Activated T-cell treated with anti-CD3 and anti-CD28 coated beads, Interleukin-2, amount 50 U/mL, for 24 hours (primary cell): ENCODE measurements at regions not wholly inside any gene's neighbourhood (a gene's known extent, or its start where the extent isn't known, plus 50 kb on each side); places are given as distances from the start of the nearest gene placed in this dataset.
A peak's percentile ranks its signal among the peaks of the same experiment; 100 is the strongest.

Experiments used
- DNase-seq: peaks from one replicate; pipeline ENCODE4 v3.0.0-alpha.2; 2020
- H3K27ac Mint-ChIP-seq: 2 replicates; pipeline ENCODE4 v1.8.0; 2020; ENCODE audit warnings: mild to moderate bottlenecking, mixed read lengths
- H3K27me3 Mint-ChIP-seq: 2 replicates; pipeline ENCODE4 v1.8.0; 2020; ENCODE audit warnings: mixed read lengths
- H3K36me3 Mint-ChIP-seq: 2 replicates; pipeline ENCODE4 v1.8.0; 2020; ENCODE audit warnings: low read depth, mixed read lengths
- H3K4me1 Mint-ChIP-seq: 2 replicates; pipeline ENCODE4 v1.8.0; 2020; ENCODE audit warnings: low read depth, mixed read lengths
- H3K4me3 Mint-ChIP-seq: 2 replicates; pipeline ENCODE4 v1.8.0; 2020; ENCODE audit warnings: mild to moderate bottlenecking, moderate library complexity, mixed read lengths
- H3K9me3 Mint-ChIP-seq: 2 replicates; pipeline ENCODE4 v1.8.0; 2020; ENCODE audit warnings: mixed read lengths

- H3K27ac Mint-ChIP-seq = no peak overlapping the region
- no peak for DNase-seq
- peaks cover 89% of the 10 kb centered on the region for H3K4me1 Mint-ChIP-seq
- no peak overlapping the region for H3K4me3 Mint-ChIP-seq
- H3K9me3 Mint-ChIP-seq = peaks cover 3% of the 10 kb centered on the region
- H3K36me3 Mint-ChIP-seq = no peaks in the 10 kb centered on the region
- no peaks in the 10 kb centered on the region for H3K27me3 Mint-ChIP-seq
Measured at GRCh38 chr11:35085531-35086165, 53.3 kb upstream of the CD44 start.

- H3K27ac Mint-ChIP-seq = peak overlapping the region; percentile 50
- H3K9me3 Mint-ChIP-seq = no peaks in the 10 kb centered on the region
- no peaks in the 10 kb centered on the region for H3K36me3 Mint-ChIP-seq
- peaks cover 81% of the 10 kb centered on the region for H3K4me1 Mint-ChIP-seq
- no peaks in the 10 kb centered on the region for H3K27me3 Mint-ChIP-seq
- H3K4me3 Mint-ChIP-seq = no peak overlapping the region
- no peak for DNase-seq
Measured at GRCh38 chr11:35087648-35088047, 51.3 kb upstream of the CD44 start.

GRCh38 chr11:35088226-35088625 lies 50.7 kb upstream of the CD44 start:
- H3K36me3 Mint-ChIP-seq = no peaks in the 10 kb centered on the region
- peak overlapping the region; percentile 31 for H3K27ac Mint-ChIP-seq
- no peaks in the 10 kb centered on the region for H3K27me3 Mint-ChIP-seq
- no peak overlapping the region for H3K4me3 Mint-ChIP-seq
- DNase-seq = no peak
- H3K9me3 Mint-ChIP-seq = no peaks in the 10 kb centered on the region
- H3K4me1 Mint-ChIP-seq = peaks cover 75% of the 10 kb centered on the region

GRCh38 chr11:35088676-35089075 lies 50.3 kb upstream of the CD44 start:
- Mint-ChIP-seq H3K9me3 (no peaks in the 10 kb centered on the region), H3K36me3 (no peaks in the 10 kb centered on the region), H3K27ac (peak overlapping the region; percentile 9), H3K4me1 (peaks cover 71% of the 10 kb centered on the region), H3K4me3 (no peak overlapping the region), H3K27me3 (no peaks in the 10 kb centered on the region)
- DNase-seq = no peak
